SK-N-SH (cell line): ENCODE measurements at regions not wholly inside any gene's neighbourhood (a gene's known extent, or its start where the extent isn't known, plus 50 kb on each side); places are given as distances from the start of the nearest gene placed in this dataset.

Experiments used
- CTCF ChIA-PET: fragments of 300-600, 350-600 bp; formaldehyde crosslinking; extraction: SDS; loops from one replicate; lab custom pipeline; 2021; lab: Yijun Ruan, JAX
- POLR2A ChIA-PET: fragments of 350-600 bp; sonication (Branson Sonifier 250); formaldehyde crosslinking; extraction: SDS; loops from one replicate; lab custom pipeline; 2020; ENCODE audit warnings: antibody characterized with exemption, inconsistent platforms; lab: Yijun Ruan, JAX
- DNase-seq: peaks from one replicate; pipeline ENCODE4 v3.0.0; 2012
- H2AFZ ChIP-seq: fragments of 200-600 bp; sonication (generic); 2 replicates; pipeline ENCODE4 v1.8.1; 2016; ENCODE audit warnings: antibody characterized with exemption, mild to moderate bottlenecking, low read depth
- H3F3A ChIP-seq: fragments of 200-600 bp; sonication (generic); replicated peaks from 2 replicates; pipeline ENCODE3; 2016; ENCODE audit warnings: antibody characterized with exemption, mild to moderate bottlenecking; ENCODE audit not compliant: insufficient read depth
- H3K27ac ChIP-seq, 2 experiments: fragments of 200-500 bp in 1 of 2; fragments of 200-600 bp in 1 of 2; sonication (Bioruptor generic) in 1 of 2; sonication (generic), shearing (Covaris generic) in 1 of 2; 2 replicates each; pipeline versions ENCODE4 v1.5.1 to v1.6.1; 2014 to 2016; ENCODE audit warnings: low read depth in 2 of 2, inconsistent platforms in 1 of 2, low read length in 1 of 2, mild to moderate bottlenecking in 1 of 2, mixed read lengths in 1 of 2
- H3K27me3 ChIP-seq: fragments of 200-600 bp; sonication (generic), shearing (Covaris generic); 2 replicates; pipeline ENCODE4 v1.6.1; 2016; ENCODE audit warnings: mixed run types; ENCODE audit not compliant: insufficient read depth
- H3K36me3 ChIP-seq, 2 experiments: fragments of 200-500 bp in 1 of 2; fragments of 200-600 bp in 1 of 2; sonication (Bioruptor generic) in 1 of 2; sonication (generic) in 1 of 2; replicated peaks in 1 of 2; 2 replicates each; pipeline versions ENCODE3 to v1.5.1; 2014 to 2016; ENCODE audit warnings: low read length in 1 of 2, mild to moderate bottlenecking in 1 of 2; ENCODE audit not compliant: insufficient read depth in 2 of 2, control insufficient read depth in 1 of 2
- H3K4me1 ChIP-seq, 2 experiments: fragments of 200-500 bp in 1 of 2; fragments of 200-600 bp in 1 of 2; sonication (Bioruptor generic) in 1 of 2; sonication (generic), shearing (Covaris generic) in 1 of 2; 2 replicates each; pipeline versions ENCODE4 v1.5.1 to v1.6.1; 2014 to 2016; ENCODE audit warnings: low read depth in 1 of 2, low read length in 1 of 2, mixed run types in 1 of 2; ENCODE audit not compliant: insufficient read depth in 2 of 2, control insufficient read depth in 1 of 2
- H3K4me2 ChIP-seq: fragments of 200-600 bp; sonication (generic), shearing (Covaris generic); 2 replicates; pipeline ENCODE4 v1.6.1; 2017; ENCODE audit warnings: mixed run types
- H3K4me3 ChIP-seq, 2 experiments: fragments of 200-500 bp in 1 of 2; fragments of 200-600 bp in 1 of 2; sonication (Bioruptor generic) in 1 of 2; sonication (generic), shearing (Covaris generic) in 1 of 2; 2 replicates each; pipeline versions ENCODE4 v1.5.1 to v1.8.1; 2014 to 2016; ENCODE audit warnings: low read depth in 2 of 2, inconsistent platforms in 1 of 2, low read length in 1 of 2, mild to moderate bottlenecking in 1 of 2, mixed read lengths in 1 of 2, moderate library complexity in 1 of 2
- H3K79me2 ChIP-seq: fragments of 200-600 bp; sonication (generic); 2 replicates; pipeline ENCODE4 v1.8.1; 2017; ENCODE audit warnings: mild to moderate bottlenecking; ENCODE audit not compliant: insufficient read depth
- H3K9ac ChIP-seq: fragments of 200-600 bp; sonication (generic); 2 replicates; pipeline ENCODE4 v1.6.1; 2017; ENCODE audit warnings: mixed run types
- H3K9me2 ChIP-seq: fragments of 200-600 bp; sonication (generic); 2 replicates; pipeline ENCODE4 v1.6.1; 2017; ENCODE audit warnings: mixed run types
- H3K9me3 ChIP-seq: fragments of 200-600 bp; sonication (generic); 2 replicates; pipeline ENCODE4 v1.6.1; 2017; ENCODE audit warnings: mixed run types, mild to moderate bottlenecking, moderate library complexity
- H4K20me1 ChIP-seq: fragments of 200-600 bp; sonication (generic); 2 replicates; pipeline ENCODE4 v1.6.1; 2017; ENCODE audit warnings: mild to moderate bottlenecking, mixed run types; ENCODE audit not compliant: insufficient read depth
- CHD2 ChIP-seq: fragments of 150-350 bp; IDR thresholded peaks from 2 replicates; pipeline ENCODE4 v1.6.1; 2018; ENCODE audit warnings: low read length; ENCODE audit not compliant: partially characterized antibody
- ELF1 ChIP-seq: IDR thresholded peaks from 2 replicates; pipeline ENCODE4 v1.4.0; 2012
- EP300 ChIP-seq, 2 experiments: IDR thresholded peaks; 2 replicates each; pipeline versions ENCODE4 v1.4.0 to v1.6.1; 2012; ENCODE audit warnings: borderline replicate concordance in 1 of 2, low read depth in 1 of 2, low read length in 1 of 2
- EZH2phosphoT487 ChIP-seq: fragments of 200-600 bp; sonication (generic); IDR thresholded peaks from 2 replicates; pipeline ENCODE4 v1.6.1; 2017; ENCODE audit warnings: low read depth, mixed run types, mild to moderate bottlenecking, antibody characterized with exemption, moderate library complexity, borderline replicate concordance
- FOXJ3 ChIP-seq: sonication (generic); formaldehyde crosslinking; IDR thresholded peaks from 2 replicates; pipeline ENCODE4 v1.5.1; 2020; ENCODE audit warnings: mild to moderate bottlenecking, missing genetic modification reagents
- FOXM1 ChIP-seq: IDR thresholded peaks from 2 replicates; pipeline ENCODE4 v1.4.0; 2012; ENCODE audit warnings: low read depth, mild to moderate bottlenecking
- GATA2 ChIP-seq: sonication (generic); formaldehyde crosslinking; IDR thresholded peaks from 2 replicates; pipeline ENCODE4 v1.5.0; 2020; ENCODE audit warnings: mild to moderate bottlenecking, missing genetic modification reagents
- MXI1 ChIP-seq: IDR thresholded peaks from 2 replicates; pipeline ENCODE4 v1.6.1; 2012; ENCODE audit warnings: mild to moderate bottlenecking, low read depth, low read length, improper control_type of control experiment
- RAD21 ChIP-seq: IDR thresholded peaks from 2 replicates; pipeline ENCODE4 v1.6.1; 2012; ENCODE audit warnings: mild to moderate bottlenecking, low read length
- RFX5 ChIP-seq: IDR thresholded peaks from 2 replicates; pipeline ENCODE4 v1.6.1; 2012; ENCODE audit warnings: mild to moderate bottlenecking, improper control_type of control experiment, low read length
- RXRA ChIP-seq: IDR thresholded peaks from 2 replicates; pipeline ENCODE4 v1.4.0; 2012; ENCODE audit warnings: low read depth, mild to moderate bottlenecking, borderline replicate concordance
- SMC3 ChIP-seq: IDR thresholded peaks from 2 replicates; pipeline ENCODE4 v1.6.1; 2012; ENCODE audit warnings: low read depth, low read length, improper control_type of control experiment
- TAF1 ChIP-seq: IDR thresholded peaks from 2 replicates; pipeline ENCODE4 v1.6.1; 2012; ENCODE audit warnings: low read depth, mild to moderate bottlenecking, low read length, moderate library complexity, borderline replicate concordance
- TEAD4 ChIP-seq: IDR thresholded peaks from 2 replicates; pipeline ENCODE4 v1.4.0; 2012; ENCODE audit warnings: mild to moderate bottlenecking, borderline replicate concordance; ENCODE audit not compliant: insufficient read depth
- WGBS: methylation state at CpG from one replicate; pipeline ENCODE4 v1.1.6; 2017; ENCODE audit warnings: low lambda C conversion rate; 5-methylcytosine and 5-hydroxymethylcytosine counted together
- TF ChIP-seq, protein P1 (sequence below): IDR thresholded peaks from 2 replicates; pipeline ENCODE4 v1.4.0; 2012; ENCODE audit warnings: low read depth, borderline replicate concordance
- TF ChIP-seq, protein P2 (sequence below): IDR thresholded peaks from 2 replicates; pipeline ENCODE4 v1.4.0; 2012; ENCODE audit warnings: low read depth, borderline replicate concordance
- TF ChIP-seq, protein P3 (sequence below): fragments of 150-350 bp; IDR thresholded peaks from 2 replicates; pipeline ENCODE4 v1.6.1; 2017; ENCODE audit warnings: antibody characterized with exemption, low read length, low read depth, borderline replicate concordance

DNA sequence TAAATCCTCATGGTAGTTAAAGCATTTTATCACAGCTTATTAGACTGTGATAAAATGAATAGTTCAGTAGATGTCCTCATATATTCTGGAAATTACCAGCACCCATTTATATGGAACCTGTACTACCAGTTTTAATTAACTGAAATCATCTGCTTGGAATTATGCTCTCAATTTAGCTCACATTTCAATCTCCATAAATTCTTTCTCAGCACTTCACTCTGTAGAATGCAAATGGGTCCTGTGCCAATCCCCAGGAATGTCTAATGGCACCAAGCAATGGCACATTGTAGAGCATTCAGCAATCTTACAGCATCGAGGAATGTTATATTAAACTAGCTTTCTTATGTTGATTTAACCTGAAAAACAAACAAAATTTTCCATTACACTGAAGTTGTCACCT is 355.1 kb downstream of the PDHA2 start:
- Histone ChIP-seq H3K9ac (no peak overlapping the region), H3K27me3 (no peaks in the 10 kb centered on the region), H3K4me3 (no peak overlapping the region), H2AFZ (no peak overlapping the region), H3K27ac (peak overlapping the region in 1 of 2 experiments; percentile 50; a peak in 1 of 4 replicates), H3K36me3 (no peaks in the 10 kb centered on the region), H3K9me2 (no peaks in the 10 kb centered on the region), H3K4me2 (no peak overlapping the region), H3K9me3 (no peaks in the 10 kb centered on the region), H3K79me2 (no peaks in the 10 kb centered on the region), H3F3A (no peaks in the 10 kb centered on the region), H4K20me1 (no peaks in the 10 kb centered on the region), H3K4me1 (no peaks in the 10 kb centered on the region; a peak in 1 of 4 replicates)
- ChIA-PET POLR2A (no interaction called here), CTCF (no interaction called here)
- DNase-seq, result no peak
- WGBS, result 32% methylated on average over 1 of the region's 1 CpG
- TF ChIP-seq TAF1 (no peak), EP300 (IDR thresholded peaks at IDR 0.05; ENCODE audit: borderline replicate concordance in 1 of 2, low read depth in 1 of 2, low read length in 1 of 2) (no peak), RFX5 (no peak)
- TF ChIP-seq, protein P1, sequence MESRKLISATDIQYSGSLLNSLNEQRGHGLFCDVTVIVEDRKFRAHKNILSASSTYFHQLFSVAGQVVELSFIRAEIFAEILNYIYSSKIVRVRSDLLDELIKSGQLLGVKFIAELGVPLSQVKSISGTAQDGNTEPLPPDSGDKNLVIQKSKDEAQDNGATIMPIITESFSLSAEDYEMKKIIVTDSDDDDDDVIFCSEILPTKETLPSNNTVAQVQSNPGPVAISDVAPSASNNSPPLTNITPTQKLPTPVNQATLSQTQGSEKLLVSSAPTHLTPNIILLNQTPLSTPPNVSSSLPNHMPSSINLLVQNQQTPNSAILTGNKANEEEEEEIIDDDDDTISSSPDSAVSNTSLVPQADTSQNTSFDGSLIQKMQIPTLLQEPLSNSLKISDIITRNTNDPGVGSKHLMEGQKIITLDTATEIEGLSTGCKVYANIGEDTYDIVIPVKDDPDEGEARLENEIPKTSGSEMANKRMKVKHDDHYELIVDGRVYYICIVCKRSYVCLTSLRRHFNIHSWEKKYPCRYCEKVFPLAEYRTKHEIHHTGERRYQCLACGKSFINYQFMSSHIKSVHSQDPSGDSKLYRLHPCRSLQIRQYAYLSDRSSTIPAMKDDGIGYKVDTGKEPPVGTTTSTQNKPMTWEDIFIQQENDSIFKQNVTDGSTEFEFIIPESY, result no peak

DNA sequence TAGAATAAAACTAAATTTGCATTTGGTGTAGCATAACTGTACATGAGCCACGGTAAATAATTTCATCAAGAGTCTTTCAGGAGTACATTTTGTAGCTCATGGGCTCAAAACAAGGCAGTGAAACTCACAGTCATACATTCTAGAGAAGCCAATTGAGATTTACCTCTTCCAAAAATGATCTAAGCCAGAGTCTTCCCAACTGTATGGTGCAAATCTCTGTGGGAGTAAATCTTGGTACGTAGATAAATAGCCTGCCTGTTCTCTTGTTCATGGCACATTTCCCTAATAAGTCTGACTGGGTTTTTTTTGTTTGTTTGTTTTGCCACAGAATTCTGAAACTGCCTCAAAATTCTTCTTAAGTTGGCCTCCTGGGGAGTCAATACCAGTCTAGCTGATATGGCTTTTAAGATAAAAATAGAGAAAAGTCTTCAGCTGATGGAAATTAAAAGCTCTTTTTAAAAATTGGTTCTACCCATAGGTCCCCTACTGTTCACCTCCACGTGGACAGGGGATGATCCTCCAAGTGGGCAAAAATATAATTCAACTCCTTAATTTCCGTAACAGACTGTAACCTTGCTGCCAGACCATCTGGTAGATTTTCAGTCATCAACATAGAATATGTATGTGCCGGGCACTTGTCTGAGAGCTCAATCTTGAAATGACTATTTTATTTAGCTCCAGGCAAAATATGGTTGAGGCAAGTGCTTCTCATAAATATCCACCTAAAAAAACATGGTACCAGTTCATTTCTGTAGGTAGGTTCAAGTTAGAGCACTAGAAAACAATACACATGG is 365.4 kb downstream of the PDHA2 start:
- no peak overlapping the region for H3K4me2 ChIP-seq
- ChIA-PET POLR2A (no interaction called here), CTCF (no interaction called here)
- H2AFZ ChIP-seq, result no peak overlapping the region
- TF ChIP-seq ELF1, result no peak
- TF ChIP-seq MXI1, result no peak
- no peak for TF ChIP-seq FOXM1
- TF ChIP-seq RAD21, result no peak
- TF ChIP-seq CHD2, result no peak
- TF ChIP-seq EP300 (IDR thresholded peaks at IDR 0.05; ENCODE audit: borderline replicate concordance in 1 of 2, low read depth in 1 of 2, low read length in 1 of 2), result no peak
- TF ChIP-seq SMC3, result no peak
- TF ChIP-seq RXRA, result no peak
- TF ChIP-seq GATA2 (CRISPR knock-in tag), result no peak
- TF ChIP-seq, protein P1, result no peak
- TF ChIP-seq, protein P2, sequence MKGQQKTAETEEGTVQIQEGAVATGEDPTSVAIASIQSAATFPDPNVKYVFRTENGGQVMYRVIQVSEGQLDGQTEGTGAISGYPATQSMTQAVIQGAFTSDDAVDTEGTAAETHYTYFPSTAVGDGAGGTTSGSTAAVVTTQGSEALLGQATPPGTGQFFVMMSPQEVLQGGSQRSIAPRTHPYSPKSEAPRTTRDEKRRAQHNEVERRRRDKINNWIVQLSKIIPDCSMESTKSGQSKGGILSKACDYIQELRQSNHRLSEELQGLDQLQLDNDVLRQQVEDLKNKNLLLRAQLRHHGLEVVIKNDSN, result no peak
- TF ChIP-seq FOXJ3 (CRISPR knock-in tag), result no peak
- TF ChIP-seq TEAD4, result no peak
- no peak for TF ChIP-seq TAF1
- TF ChIP-seq, protein P3, sequence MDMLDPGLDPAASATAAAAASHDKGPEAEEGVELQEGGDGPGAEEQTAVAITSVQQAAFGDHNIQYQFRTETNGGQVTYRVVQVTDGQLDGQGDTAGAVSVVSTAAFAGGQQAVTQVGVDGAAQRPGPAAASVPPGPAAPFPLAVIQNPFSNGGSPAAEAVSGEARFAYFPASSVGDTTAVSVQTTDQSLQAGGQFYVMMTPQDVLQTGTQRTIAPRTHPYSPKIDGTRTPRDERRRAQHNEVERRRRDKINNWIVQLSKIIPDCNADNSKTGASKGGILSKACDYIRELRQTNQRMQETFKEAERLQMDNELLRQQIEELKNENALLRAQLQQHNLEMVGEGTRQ, result no peak
- no peak for TF ChIP-seq EZH2phosphoT487
- no peak overlapping the region for H3K4me3 ChIP-seq
- H3F3A ChIP-seq, result no peaks in the 10 kb centered on the region
- no peaks in the 10 kb centered on the region for H3K9me2 ChIP-seq
- DNase-seq, result no peak
- H3K27me3 ChIP-seq, result no peaks in the 10 kb centered on the region
- H3K9me3 ChIP-seq, result no peaks in the 10 kb centered on the region; the same call in 1 of the 2 replicates
- no peak overlapping the region for H3K27ac ChIP-seq
- 39% methylated on average over 5 of the region's 5 CpGs for WGBS
- H3K9ac ChIP-seq, result no peak overlapping the region
- H3K36me3 ChIP-seq, result no peaks in the 10 kb centered on the region
- H3K79me2 ChIP-seq, result no peaks in the 10 kb centered on the region
- no peaks in the 10 kb centered on the region for H4K20me1 ChIP-seq
- H3K4me1 ChIP-seq, result no peaks in the 10 kb centered on the region
